NCI-H510A (cell line): ENCODE measurements at regions not wholly inside any gene's neighbourhood (a gene's known extent, or its start where the extent isn't known, plus 50 kb on each side); places are given as distances from the start of the nearest gene placed in this dataset.
"Not testable (repeated sequence)": the region's sequence is repeated elsewhere in the genome, so short reads cannot be mapped to it uniquely, and the experiment has no call there.

Experiments
- DNase-seq: peaks from one replicate; lab custom pipeline; 2025; lab: John Stamatoyannopoulos, UW

- DNase-seq: no peak
Measured at GRCh38 chr5:96203761-96204160, 229.3 kb downstream of the PCSK1 start.

GRCh38 chr5:96201503-96201902 is 231.5 kb downstream of the PCSK1 start:
- DNase-seq: no peak

- DNase-seq: no peak
Measured at GRCh38 chr5:96200641-96201040, 232.4 kb downstream of the PCSK1 start.

GRCh38 chr5:96199713-96200183 is 233.3 kb downstream of the PCSK1 start:
- DNase-seq: no peak

- no peak for DNase-seq
Measured at GRCh38 chr5:96198356-96199058, 234.5 kb downstream of the PCSK1 start.

GRCh38 chr5:96197767-96198166 is 235.3 kb downstream of the PCSK1 start:
- not testable (repeated sequence) for DNase-seq

- DNase-seq: no peak
Measured at GRCh38 chr5:96197347-96197746, 235.7 kb upstream of the ELL2 start.

GRCh38 chr5:96196890-96197289 is 235.2 kb upstream of the ELL2 start:
- DNase-seq: no peak

GRCh38 chr5:96196407-96196806 is 234.8 kb upstream of the ELL2 start:
- no peak for DNase-seq

- no peak for DNase-seq
Measured at GRCh38 chr5:96195123-96195522, 233.5 kb upstream of the ELL2 start.

GRCh38 chr5:96194593-96194992 is 232.9 kb upstream of the ELL2 start:
- DNase-seq: no peak

- no peak for DNase-seq
Measured at GRCh38 chr5:96193946-96194345, 232.3 kb upstream of the ELL2 start.

- DNase-seq: no peak
Measured at GRCh38 chr5:96189987-96190386, 228.3 kb upstream of the ELL2 start.

GRCh38 chr5:96189028-96189826 is 227.6 kb upstream of the ELL2 start:
- DNase-seq: no peak

GRCh38 chr5:96187309-96188027 is 225.8 kb upstream of the ELL2 start:
- no peak for DNase-seq

GRCh38 chr5:96184510-96184909 is 222.9 kb upstream of the ELL2 start:
- DNase-seq: not testable (repeated sequence)

GRCh38 chr5:96180684-96181435 is 219.2 kb upstream of the ELL2 start:
- DNase-seq: no peak

GRCh38 chr5:96177303-96177869 is 215.7 kb upstream of the ELL2 start:
- no peak for DNase-seq

GRCh38 chr5:96176022-96176421 is 214.4 kb upstream of the ELL2 start:
- DNase-seq: no peak

GRCh38 chr5:96175090-96175489 is 213.4 kb upstream of the ELL2 start:
- no peak for DNase-seq

GRCh38 chr5:96173366-96173765 is 211.7 kb upstream of the ELL2 start:
- DNase-seq: no peak

- no peak for DNase-seq
Measured at GRCh38 chr5:96172436-96172835, 210.8 kb upstream of the ELL2 start.
